ENCODE measurements at regions not wholly inside any gene's neighbourhood (a gene's known extent, or its start where the extent isn't known, plus 50 kb on each side); places are given as distances from the start of the nearest gene placed in this dataset.

DNA sequence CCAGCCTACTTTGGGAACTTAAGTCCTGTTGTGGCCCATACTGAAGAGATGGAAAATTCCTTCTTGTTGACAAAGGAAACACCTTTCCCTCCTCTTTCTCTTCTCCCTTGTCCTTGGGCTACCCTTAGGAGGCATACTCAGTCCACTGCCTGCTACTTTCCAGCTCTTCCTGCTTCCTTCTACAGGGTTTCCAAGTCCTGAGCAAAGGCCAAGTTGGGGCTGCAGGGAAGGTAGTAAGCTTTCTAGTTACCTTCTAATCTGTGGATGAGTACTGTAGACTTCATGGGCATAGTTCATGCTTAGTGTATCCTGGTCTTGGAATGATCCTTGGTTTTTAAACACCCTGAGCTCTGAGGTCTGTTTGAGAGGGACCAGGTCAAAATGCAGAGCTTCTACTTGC, 299.2 kb upstream of the MAF start:
- Mint-ChIP-seq H3K4me3 (ENCODE audit: unreplicated experiment) (no peak overlapping the region), H3K27ac (ENCODE audit: unreplicated experiment) (peak overlapping the region; percentile 30)

GRCh38 chr16:79899316-79899715, 298.8 kb upstream of the MAF start:
- H3K4me1 ChIP-seq = peaks cover 46% of the 10 kb centered on the region
- BruUV-seq (replicated peaks) = no TSS peak
- POLR2A ChIA-PET = no interaction called here
- no peaks in the 10 kb centered on the region for H3K36me3 Mint-ChIP-seq (ENCODE audit: insufficient read depth, unreplicated experiment)
- H3K27me3 ChIP-seq (replicated peaks; ENCODE audit: control insufficient read depth, insufficient read depth, low read length) = no peaks in the 10 kb centered on the region
- H3K27ac Mint-ChIP-seq (ENCODE audit: unreplicated experiment) = peak overlapping the region; percentile 30
- intact Hi-C loops (cut with micrococcal nuclease; ENCODE audit: unreplicated experiment) = no loop called here
- H3K4me3 ChIP-seq (ENCODE audit: low read depth, low read length) = no peak overlapping the region
- H3K9me3 Mint-ChIP-seq (ENCODE audit: unreplicated experiment) = peaks cover 5% of the 10 kb centered on the region
- no peaks in the 10 kb centered on the region for H3K27me3 Mint-ChIP-seq (ENCODE audit: insufficient read depth, unreplicated experiment)
- no peak overlapping the region for H3K4me3 Mint-ChIP-seq (ENCODE audit: unreplicated experiment)
- no peaks in the 10 kb centered on the region; the same call in 1 of the 2 replicates for H3K36me3 ChIP-seq (ENCODE audit: control insufficient read depth, insufficient read depth, low read length)
- CTCF ChIA-PET = interaction anchor here (0.6 kb wide), 1 partner anchor 21 kb away, joined by 3 read pairs; no protein-coding TSS in a partner anchor
- no peak for DNase-seq
- peaks cover 31% of the 10 kb centered on the region for H3K4me1 Mint-ChIP-seq (ENCODE audit: low read depth, unreplicated experiment)
- H3K9me3 ChIP-seq = no peaks in the 10 kb centered on the region
- TF ChIP-seq, protein P1, sequence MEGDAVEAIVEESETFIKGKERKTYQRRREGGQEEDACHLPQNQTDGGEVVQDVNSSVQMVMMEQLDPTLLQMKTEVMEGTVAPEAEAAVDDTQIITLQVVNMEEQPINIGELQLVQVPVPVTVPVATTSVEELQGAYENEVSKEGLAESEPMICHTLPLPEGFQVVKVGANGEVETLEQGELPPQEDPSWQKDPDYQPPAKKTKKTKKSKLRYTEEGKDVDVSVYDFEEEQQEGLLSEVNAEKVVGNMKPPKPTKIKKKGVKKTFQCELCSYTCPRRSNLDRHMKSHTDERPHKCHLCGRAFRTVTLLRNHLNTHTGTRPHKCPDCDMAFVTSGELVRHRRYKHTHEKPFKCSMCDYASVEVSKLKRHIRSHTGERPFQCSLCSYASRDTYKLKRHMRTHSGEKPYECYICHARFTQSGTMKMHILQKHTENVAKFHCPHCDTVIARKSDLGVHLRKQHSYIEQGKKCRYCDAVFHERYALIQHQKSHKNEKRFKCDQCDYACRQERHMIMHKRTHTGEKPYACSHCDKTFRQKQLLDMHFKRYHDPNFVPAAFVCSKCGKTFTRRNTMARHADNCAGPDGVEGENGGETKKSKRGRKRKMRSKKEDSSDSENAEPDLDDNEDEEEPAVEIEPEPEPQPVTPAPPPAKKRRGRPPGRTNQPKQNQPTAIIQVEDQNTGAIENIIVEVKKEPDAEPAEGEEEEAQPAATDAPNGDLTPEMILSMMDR (IDR thresholded peaks at IDR 0.05; ENCODE audit: insufficient read depth in 1 of 2, low read depth in 1 of 2, low read length in 1 of 2, severe bottlenecking in 1 of 2, unreplicated experiment in 1 of 2) = no peak

More for the DNA sequence above, 299.2 kb upstream of the MAF start:
- H3K4me1 Mint-ChIP-seq (ENCODE audit: low read depth, unreplicated experiment) = peaks cover 28% of the 10 kb centered on the region
- Histone ChIP-seq H3K9me3 (no peaks in the 10 kb centered on the region), H3K36me3 (ENCODE audit: control insufficient read depth, insufficient read depth, low read length) (no peaks in the 10 kb centered on the region; the same call in 1 of the 2 replicates), H3K4me3 (ENCODE audit: low read depth, low read length) (no peak overlapping the region), H3K27me3 (replicated peaks; ENCODE audit: control insufficient read depth, insufficient read depth, low read length) (no peaks in the 10 kb centered on the region), H3K4me1 (peaks cover 46% of the 10 kb centered on the region)
- H3K36me3 Mint-ChIP-seq (ENCODE audit: insufficient read depth, unreplicated experiment) = no peaks in the 10 kb centered on the region
- POLR2A ChIA-PET = no interaction called here
- H3K9me3 Mint-ChIP-seq (ENCODE audit: unreplicated experiment) = peaks cover under 1% of the 10 kb centered on the region
- BruUV-seq (replicated peaks) = no TSS peak
- intact Hi-C loops (cut with micrococcal nuclease; ENCODE audit: unreplicated experiment) = no loop called here
- CTCF ChIA-PET = interaction anchor here (0.6 kb wide), 1 partner anchor 21 kb away, joined by 3 read pairs; no protein-coding TSS in a partner anchor
- DNase-seq = no peak
- TF ChIP-seq, protein P1 (IDR thresholded peaks at IDR 0.05; ENCODE audit: insufficient read depth in 1 of 2, low read depth in 1 of 2, low read length in 1 of 2, severe bottlenecking in 1 of 2, unreplicated experiment in 1 of 2) = no peak
- no peaks in the 10 kb centered on the region for H3K27me3 Mint-ChIP-seq (ENCODE audit: insufficient read depth, unreplicated experiment)

- Histone ChIP-seq H3K27me3 (replicated peaks; ENCODE audit: control insufficient read depth, insufficient read depth, low read length) (no peaks in the 10 kb centered on the region), H3K4me3 (ENCODE audit: low read depth, low read length) (no peak overlapping the region), H3K36me3 (ENCODE audit: control insufficient read depth, insufficient read depth, low read length) (no peaks in the 10 kb centered on the region; the same call in 1 of the 2 replicates), H3K4me1 (peaks cover 46% of the 10 kb centered on the region), H3K9me3 (no peaks in the 10 kb centered on the region)
- TF ChIP-seq, protein P1 (IDR thresholded peaks at IDR 0.05; ENCODE audit: insufficient read depth in 1 of 2, low read depth in 1 of 2, low read length in 1 of 2, severe bottlenecking in 1 of 2, unreplicated experiment in 1 of 2) = no peak
- H3K9me3 Mint-ChIP-seq (ENCODE audit: unreplicated experiment) = peaks cover 8% of the 10 kb centered on the region
- POLR2A ChIA-PET = no interaction called here
- no peaks in the 10 kb centered on the region for H3K36me3 Mint-ChIP-seq (ENCODE audit: insufficient read depth, unreplicated experiment)
- H3K27me3 Mint-ChIP-seq (ENCODE audit: insufficient read depth, unreplicated experiment) = no peaks in the 10 kb centered on the region
- CTCF ChIA-PET = no interaction called here
- H3K4me3 Mint-ChIP-seq (ENCODE audit: unreplicated experiment) = no peak overlapping the region
- H3K27ac Mint-ChIP-seq (ENCODE audit: unreplicated experiment) = no peak overlapping the region
- intact Hi-C loops (cut with micrococcal nuclease; ENCODE audit: unreplicated experiment) = no loop called here
- BruUV-seq (replicated peaks) = no TSS peak
- peaks cover 34% of the 10 kb centered on the region for H3K4me1 Mint-ChIP-seq (ENCODE audit: low read depth, unreplicated experiment)
- DNase-seq = no peak
Measured at GRCh38 chr16:79898703-79899102, 298.2 kb upstream of the MAF start.

Data from Caco-2 (cell line).